Lower leg skin (tissue), 3 donors: ENCODE measurements at regions not wholly inside any gene's neighbourhood (a gene's known extent, or its start where the extent isn't known, plus 50 kb on each side); places are given as distances from the start of the nearest gene placed in this dataset.

Source experiments
- POLR2A ChIP-seq, 2 donors: fragments of 450-650 bp; IDR thresholded peaks; one replicate each; pipeline ENCODE4 v1.6.1; 2016 to 2017; ENCODE audit warnings: antibody characterized with exemption in 2 of 2, mild to moderate bottlenecking in 1 of 2, moderate library complexity in 1 of 2
- TF ChIP-seq, protein P1 (sequence below), 3 donors: fragments of 450-650 bp; IDR thresholded peaks; one replicate each; pipeline ENCODE4 v1.5.1; 2016; ENCODE audit warnings: antibody characterized with exemption in 3 of 3, mild to moderate bottlenecking in 3 of 3, moderate library complexity in 2 of 3

DNA sequence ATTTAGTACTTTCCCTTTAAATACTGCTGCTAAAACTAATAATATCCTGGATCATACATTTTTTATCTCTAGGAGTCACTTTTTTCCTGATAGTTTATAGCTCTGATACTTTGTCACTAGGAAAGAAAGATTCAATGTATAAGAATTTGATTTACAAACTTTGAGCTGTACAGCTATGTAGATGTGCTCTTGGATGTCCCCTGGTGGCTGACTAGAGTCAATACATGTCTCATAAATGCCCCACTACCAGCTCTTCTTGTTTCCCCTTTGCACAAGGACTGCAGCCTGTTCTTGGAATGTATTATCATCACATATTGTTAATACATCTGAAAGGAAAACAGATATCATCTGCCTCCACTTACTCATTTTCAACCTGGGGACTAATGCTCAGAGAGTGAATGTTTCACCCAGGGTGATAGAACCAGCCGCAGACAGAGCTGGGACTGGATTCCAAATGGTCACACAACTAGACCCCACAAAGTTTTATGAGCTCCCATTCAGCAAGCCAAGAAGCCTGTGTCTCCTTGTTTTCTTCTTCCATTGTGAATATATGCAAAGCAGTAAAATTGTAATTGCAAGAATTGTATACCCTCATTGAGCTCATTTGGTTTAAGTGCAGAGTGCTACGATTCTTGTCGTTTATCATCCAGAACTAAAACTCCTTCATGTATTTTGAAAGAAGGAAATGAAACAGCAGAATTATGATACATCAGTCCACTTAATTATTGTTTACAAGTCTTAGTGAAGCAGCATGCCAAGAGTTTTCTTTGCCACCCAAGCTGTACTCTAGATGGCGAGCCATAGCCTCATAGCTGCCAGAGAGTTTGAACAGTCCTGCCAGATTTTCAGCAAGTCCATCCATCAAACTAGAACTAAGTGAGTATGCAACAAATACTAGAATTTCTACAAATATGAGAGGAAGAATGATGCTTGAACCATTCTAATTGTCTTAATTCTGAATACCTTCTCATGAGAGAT is 261.6 kb upstream of the LMCD1 start:
- TF ChIP-seq, protein P1, sequence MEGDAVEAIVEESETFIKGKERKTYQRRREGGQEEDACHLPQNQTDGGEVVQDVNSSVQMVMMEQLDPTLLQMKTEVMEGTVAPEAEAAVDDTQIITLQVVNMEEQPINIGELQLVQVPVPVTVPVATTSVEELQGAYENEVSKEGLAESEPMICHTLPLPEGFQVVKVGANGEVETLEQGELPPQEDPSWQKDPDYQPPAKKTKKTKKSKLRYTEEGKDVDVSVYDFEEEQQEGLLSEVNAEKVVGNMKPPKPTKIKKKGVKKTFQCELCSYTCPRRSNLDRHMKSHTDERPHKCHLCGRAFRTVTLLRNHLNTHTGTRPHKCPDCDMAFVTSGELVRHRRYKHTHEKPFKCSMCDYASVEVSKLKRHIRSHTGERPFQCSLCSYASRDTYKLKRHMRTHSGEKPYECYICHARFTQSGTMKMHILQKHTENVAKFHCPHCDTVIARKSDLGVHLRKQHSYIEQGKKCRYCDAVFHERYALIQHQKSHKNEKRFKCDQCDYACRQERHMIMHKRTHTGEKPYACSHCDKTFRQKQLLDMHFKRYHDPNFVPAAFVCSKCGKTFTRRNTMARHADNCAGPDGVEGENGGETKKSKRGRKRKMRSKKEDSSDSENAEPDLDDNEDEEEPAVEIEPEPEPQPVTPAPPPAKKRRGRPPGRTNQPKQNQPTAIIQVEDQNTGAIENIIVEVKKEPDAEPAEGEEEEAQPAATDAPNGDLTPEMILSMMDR (IDR thresholded peaks at IDR 0.05) = no peak
- TF ChIP-seq POLR2A (IDR thresholded peaks at IDR 0.05) = no peak
